IPS DF 6.9 (cell line): ENCODE measurements at regions not wholly inside any gene's neighbourhood (a gene's known extent, or its start where the extent isn't known, plus 50 kb on each side); places are given as distances from the start of the nearest gene placed in this dataset.
A peak's percentile ranks its signal among the peaks of the same experiment; 100 is the strongest.

ENCODE experiments used
- DNase-seq: peaks from one replicate; pipeline ENCODE4 v3.0.0-alpha.2; 2013; ENCODE audit warnings: low read depth, low spot score
- H3K27ac ChIP-seq: one replicate; pipeline ENCODE4 v1.5.1; 2013; ENCODE audit warnings: low read length, control low read depth
- H3K27me3 ChIP-seq: 2 replicates; pipeline ENCODE4 v1.6.1; 2013; ENCODE audit warnings: mild to moderate bottlenecking, low read length; ENCODE audit not compliant: control insufficient read depth, insufficient read depth
- H3K36me3 ChIP-seq: 2 replicates; pipeline ENCODE4 v1.6.1; 2013; ENCODE audit warnings: low read length; ENCODE audit not compliant: control insufficient read depth, insufficient read depth
- H3K4me1 ChIP-seq: 2 replicates; pipeline ENCODE4 v1.6.1; 2013; ENCODE audit warnings: low read length; ENCODE audit not compliant: control insufficient read depth, insufficient read depth
- H3K4me3 ChIP-seq: 2 replicates; pipeline ENCODE4 v1.5.1; 2013; ENCODE audit warnings: mild to moderate bottlenecking, low read length
- H3K9me3 ChIP-seq: 2 replicates; pipeline ENCODE4 v1.6.1; 2013; ENCODE audit warnings: low read length, inconsistent platforms; ENCODE audit not compliant: control insufficient read depth, insufficient read depth
- WGBS: extraction: QIAGEN DNeasy Blood & Tissue Kit; methylation state at CpG from one replicate; pipeline ENCODE4 v1.1.7; 2013; ENCODE audit warnings: mixed read lengths, missing lambda C conversion rate; ENCODE audit not compliant: insufficient read length, insufficient coverage; 5-methylcytosine and 5-hydroxymethylcytosine counted together

- WGBS: no CpG with 5 or more reads among the region's 9 CpGs
- no peak overlapping the region for H3K27ac ChIP-seq
- H3K36me3 ChIP-seq: no peaks in the 10 kb centered on the region
- no peaks in the 10 kb centered on the region for H3K4me1 ChIP-seq
- H3K4me3 ChIP-seq: no peak overlapping the region
- H3K27me3 ChIP-seq: no peaks in the 10 kb centered on the region
- H3K9me3 ChIP-seq: no peaks in the 10 kb centered on the region
- no peak for DNase-seq
Measured at GRCh38 chr10:123606006-123606405, 60.1 kb upstream of the GPR26 start.

- WGBS: no CpG with 5 or more reads among the region's 3 CpGs
- Histone ChIP-seq H3K27ac (no peak overlapping the region), H3K9me3 (no peaks in the 10 kb centered on the region), H3K4me1 (no peaks in the 10 kb centered on the region), H3K4me3 (no peak overlapping the region), H3K36me3 (no peaks in the 10 kb centered on the region), H3K27me3 (no peaks in the 10 kb centered on the region)
- no peak for DNase-seq
Measured at GRCh38 chr10:123606955-123607354, 59.2 kb upstream of the GPR26 start.

- DNase-seq: peak; percentile 84
Measured at GRCh38 chr10:123607386-123607785, 58.8 kb upstream of the GPR26 start.

GRCh38 chr10:123608047-123608446, 58.1 kb upstream of the GPR26 start:
- no peaks in the 10 kb centered on the region for H3K9me3 ChIP-seq
- H3K36me3 ChIP-seq: no peaks in the 10 kb centered on the region
- no peaks in the 10 kb centered on the region for H3K27me3 ChIP-seq
- H3K27ac ChIP-seq: no peak overlapping the region
- 100% methylated on average over 1 of the region's 3 CpGs for WGBS
- no peak overlapping the region for H3K4me3 ChIP-seq
- DNase-seq: no peak
- no peaks in the 10 kb centered on the region for H3K4me1 ChIP-seq

More at GRCh38 chr10:123607386-123607785, 58.8 kb upstream of the GPR26 start:
- Histone ChIP-seq H3K27ac (no peak overlapping the region), H3K9me3 (no peaks in the 10 kb centered on the region), H3K27me3 (no peaks in the 10 kb centered on the region), H3K36me3 (no peaks in the 10 kb centered on the region), H3K4me1 (no peaks in the 10 kb centered on the region), H3K4me3 (no peak overlapping the region)
- WGBS: no CpG with 5 or more reads among the region's 1 CpG

- no peaks in the 10 kb centered on the region for H3K4me1 ChIP-seq
- no peak overlapping the region for H3K4me3 ChIP-seq
- no peaks in the 10 kb centered on the region for H3K27me3 ChIP-seq
- no peaks in the 10 kb centered on the region for H3K36me3 ChIP-seq
- H3K9me3 ChIP-seq: no peaks in the 10 kb centered on the region
- DNase-seq: no peak
- whole genome bisulfite sequencing: 100% methylated on average over 2 of the region's 3 CpGs
- no peak overlapping the region for H3K27ac ChIP-seq
Measured at GRCh38 chr10:123611243-123611642, 54.9 kb upstream of the GPR26 start.

- DNase-seq: no peak
- no CpG with 5 or more reads among the region's 3 CpGs for WGBS
- no peak overlapping the region for H3K27ac ChIP-seq
- no peaks in the 10 kb centered on the region for H3K4me1 ChIP-seq
- no peaks in the 10 kb centered on the region for H3K36me3 ChIP-seq
- no peaks in the 10 kb centered on the region for H3K9me3 ChIP-seq
- no peaks in the 10 kb centered on the region for H3K27me3 ChIP-seq
- no peak overlapping the region for H3K4me3 ChIP-seq
Measured at GRCh38 chr10:123611876-123612275, 54.3 kb upstream of the GPR26 start.

GRCh38 chr10:123613346-123613850, 52.8 kb upstream of the GPR26 start:
- H3K9me3 ChIP-seq: no peaks in the 10 kb centered on the region
- no peak overlapping the region for H3K27ac ChIP-seq
- no peak overlapping the region for H3K4me3 ChIP-seq
- no peaks in the 10 kb centered on the region for H3K36me3 ChIP-seq
- no peak for DNase-seq
- no peaks in the 10 kb centered on the region for H3K4me1 ChIP-seq
- no peaks in the 10 kb centered on the region for H3K27me3 ChIP-seq
- WGBS: no CpG with 5 or more reads among the region's 7 CpGs

GRCh38 chr10:123614888-123615287, 51.3 kb upstream of the GPR26 start:
- H3K9me3 ChIP-seq: no peaks in the 10 kb centered on the region
- WGBS: no CpG with 5 or more reads among the region's 12 CpGs
- no peaks in the 10 kb centered on the region for H3K36me3 ChIP-seq
- no peak overlapping the region for H3K4me3 ChIP-seq
- H3K27ac ChIP-seq: no peak overlapping the region
- no peaks in the 10 kb centered on the region for H3K27me3 ChIP-seq
- DNase-seq: peak; percentile 82
- 0 out of 2 replicates have a peak, but pooled peaks cover 3% of the 10 kb centered on the region for H3K4me1 ChIP-seq
